ENCODE measurements at regions not wholly inside any gene's neighbourhood (a gene's known extent, or its start where the extent isn't known, plus 50 kb on each side); places are given as distances from the start of the nearest gene placed in this dataset.
"Not testable (repeated sequence)": the region's sequence is repeated elsewhere in the genome, so short reads cannot be mapped to it uniquely, and the experiment has no call there.

- DNase-seq = no peak
These were observed 648.8 kb downstream of the NXPH1 start for GRCh38 chr7:9082203-9082602.

- DNase-seq = no peak
These were observed 650.4 kb downstream of the NXPH1 start for GRCh38 chr7:9083837-9084236.

GRCh38 chr7:9091282-9091681, 657.9 kb downstream of the NXPH1 start:
- DNase-seq = no peak

GRCh38 chr7:9097565-9098060, 664.2 kb downstream of the NXPH1 start:
- no peak for DNase-seq

GRCh38 chr7:9100289-9100688, 666.9 kb downstream of the NXPH1 start:
- DNase-seq = no peak

GRCh38 chr7:9102846-9103245, 669.4 kb downstream of the NXPH1 start:
- no peak for DNase-seq

GRCh38 chr7:9106747-9107146, 673.3 kb downstream of the NXPH1 start:
- DNase-seq = no peak

- DNase-seq = peak; percentile 93
These were observed 686.9 kb downstream of the NXPH1 start for GRCh38 chr7:9120331-9120730.

- DNase-seq = no peak
These were observed 690.9 kb downstream of the NXPH1 start for GRCh38 chr7:9124320-9124719.

- DNase-seq = no peak
These were observed 691.8 kb downstream of the NXPH1 start for GRCh38 chr7:9125246-9125645.

- no peak for DNase-seq
These were observed 694.5 kb downstream of the NXPH1 start for GRCh38 chr7:9127901-9128300.

GRCh38 chr7:9148687-9149086, 715.3 kb downstream of the NXPH1 start:
- DNase-seq = no peak

- no peak for DNase-seq
These were observed 716.2 kb downstream of the NXPH1 start for GRCh38 chr7:9149499-9150082.

GRCh38 chr7:9163691-9164090, 730.3 kb downstream of the NXPH1 start:
- DNase-seq = not testable (repeated sequence)

- no peak for DNase-seq
These were observed 742.5 kb downstream of the NXPH1 start for GRCh38 chr7:9175871-9176270.

GRCh38 chr7:9181356-9181755, 747.9 kb downstream of the NXPH1 start:
- DNase-seq = no peak

GRCh38 chr7:9186730-9187129, 753.3 kb downstream of the NXPH1 start:
- DNase-seq = no peak

GRCh38 chr7:9189703-9190102, 756.3 kb downstream of the NXPH1 start:
- peak; percentile 60 for DNase-seq

- DNase-seq = no peak
These were observed 759.6 kb downstream of the NXPH1 start for GRCh38 chr7:9192969-9193368.

GRCh38 chr7:9200626-9201025, 767.2 kb downstream of the NXPH1 start:
- no peak for DNase-seq

- DNase-seq = no peak
These were observed 768.5 kb downstream of the NXPH1 start for GRCh38 chr7:9201928-9202327.

GRCh38 chr7:9204571-9204970, 771.2 kb downstream of the NXPH1 start:
- DNase-seq = no peak

GRCh38 chr7:9210114-9210513, 776.7 kb downstream of the NXPH1 start:
- no peak for DNase-seq

- no peak for DNase-seq
These were observed 783.8 kb downstream of the NXPH1 start for GRCh38 chr7:9217204-9217603.

GRCh38 chr7:9226500-9226899, 793.1 kb downstream of the NXPH1 start:
- no peak for DNase-seq

Measured in NCI-H526 treated with DMSO at 0.1 percent for 48 hours (cell line).